OCI-LY3 (cell line): ENCODE measurements at regions not wholly inside any gene's neighbourhood (a gene's known extent, or its start where the extent isn't known, plus 50 kb on each side); places are given as distances from the start of the nearest gene placed in this dataset.

Source experiments
- H2AFZ ChIP-seq: fragments of 200-600, 300-600 bp; shearing (Covaris generic); 2 replicates; pipeline ENCODE4 v1.6.0; 2014; ENCODE audit warnings: antibody characterized with exemption, low read depth, low read length
- H3K27ac ChIP-seq: fragments of 200-600, 300-600 bp; sonication (generic); 2 replicates; pipeline ENCODE4 v1.5.1; 2014; ENCODE audit warnings: mild to moderate bottlenecking, low read length, moderate library complexity, mixed read lengths
- H3K27me3 ChIP-seq: fragments of 200-600, 300-600 bp; sonication (generic); 2 replicates; pipeline ENCODE4 v1.6.1; 2014; ENCODE audit warnings: low read depth, low read length, mixed read lengths
- H3K36me3 ChIP-seq: fragments of 200-600, 300-600 bp; sonication (generic); replicated peaks from 2 replicates; pipeline ENCODE3; 2014; ENCODE audit warnings: low read depth, low read length, mixed read lengths
- H3K4me1 ChIP-seq: fragments of 300-600, 200-600 bp; sonication (generic); 2 replicates; pipeline ENCODE4 v1.6.1; 2014; ENCODE audit warnings: low read length, mixed read lengths
- H3K4me2 ChIP-seq: fragments of 200-600, 300-600 bp; sonication (generic); 2 replicates; pipeline ENCODE4 v1.6.1; 2014; ENCODE audit warnings: low read length, mixed read lengths
- H3K4me3 ChIP-seq: fragments of 300-600, 200-600 bp; sonication (generic); 2 replicates; pipeline ENCODE4 v1.5.1; 2014; ENCODE audit warnings: antibody characterized with exemption, mild to moderate bottlenecking, low read length, moderate library complexity
- H3K79me2 ChIP-seq: fragments of 300-600, 200-600 bp; shearing (Covaris generic); 2 replicates; pipeline ENCODE4 v1.6.1; 2014; ENCODE audit warnings: mild to moderate bottlenecking, low read length, mixed read lengths
- H3K9ac ChIP-seq: fragments of 300-600, 200-600 bp; shearing (Covaris generic); 2 replicates; pipeline ENCODE4 v1.6.0; 2014; ENCODE audit warnings: mild to moderate bottlenecking, low read length, moderate library complexity
- H3K9me3 ChIP-seq: fragments of 200-600, 300-600 bp; shearing (Covaris generic); 2 replicates; pipeline ENCODE4 v1.6.1; 2014; ENCODE audit warnings: low read length, mixed read lengths; ENCODE audit not compliant: insufficient read depth
- H4K20me1 ChIP-seq: fragments of 200-600, 300-600 bp; sonication (generic); 2 replicates; pipeline ENCODE4 v1.6.1; 2016; ENCODE audit warnings: low read length, mixed read lengths; ENCODE audit not compliant: insufficient read depth
- EZH2phosphoT487 ChIP-seq: fragments of 200-600 bp; shearing (Covaris generic); IDR thresholded peaks from 2 replicates; pipeline ENCODE4 v1.6.1; 2018; ENCODE audit warnings: antibody characterized with exemption, mixed run types, low read depth
- TF ChIP-seq, protein P1 (sequence below): fragments of 200-600, 300-600 bp; sonication (generic); IDR thresholded peaks from 2 replicates; pipeline ENCODE4 v1.5.1; 2014; ENCODE audit warnings: antibody characterized with exemption, low read length, low read depth

DNA sequence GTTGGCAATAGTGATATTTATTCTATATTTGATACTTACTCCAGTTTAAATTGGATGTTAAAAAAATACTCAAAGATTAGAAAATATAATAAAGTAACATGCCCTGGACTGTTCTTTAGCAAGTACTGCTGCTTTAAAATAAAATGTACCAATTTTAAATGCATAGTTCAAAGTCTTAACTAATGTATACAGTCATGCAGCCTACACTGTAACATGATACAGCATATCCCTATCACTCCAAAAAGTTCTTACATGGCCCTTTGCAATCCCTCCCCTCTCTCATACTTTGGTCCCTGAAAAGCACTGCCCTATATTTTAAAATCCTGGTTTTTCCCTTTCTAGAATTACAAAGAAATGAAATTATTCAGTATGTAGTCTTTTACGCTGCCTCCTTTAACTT lies 726.6 kb downstream of the LTN1 start:
- H3K9ac ChIP-seq, result no peak overlapping the region
- no peak overlapping the region for H3K4me3 ChIP-seq
- no peaks in the 10 kb centered on the region for H3K27me3 ChIP-seq
- H2AFZ ChIP-seq, result no peak overlapping the region
- H3K36me3 ChIP-seq, result no peaks in the 10 kb centered on the region
- H3K4me1 ChIP-seq, result no peaks in the 10 kb centered on the region
- H3K9me3 ChIP-seq, result no peaks in the 10 kb centered on the region
- TF ChIP-seq EZH2phosphoT487, result no peak
- TF ChIP-seq, protein P1, sequence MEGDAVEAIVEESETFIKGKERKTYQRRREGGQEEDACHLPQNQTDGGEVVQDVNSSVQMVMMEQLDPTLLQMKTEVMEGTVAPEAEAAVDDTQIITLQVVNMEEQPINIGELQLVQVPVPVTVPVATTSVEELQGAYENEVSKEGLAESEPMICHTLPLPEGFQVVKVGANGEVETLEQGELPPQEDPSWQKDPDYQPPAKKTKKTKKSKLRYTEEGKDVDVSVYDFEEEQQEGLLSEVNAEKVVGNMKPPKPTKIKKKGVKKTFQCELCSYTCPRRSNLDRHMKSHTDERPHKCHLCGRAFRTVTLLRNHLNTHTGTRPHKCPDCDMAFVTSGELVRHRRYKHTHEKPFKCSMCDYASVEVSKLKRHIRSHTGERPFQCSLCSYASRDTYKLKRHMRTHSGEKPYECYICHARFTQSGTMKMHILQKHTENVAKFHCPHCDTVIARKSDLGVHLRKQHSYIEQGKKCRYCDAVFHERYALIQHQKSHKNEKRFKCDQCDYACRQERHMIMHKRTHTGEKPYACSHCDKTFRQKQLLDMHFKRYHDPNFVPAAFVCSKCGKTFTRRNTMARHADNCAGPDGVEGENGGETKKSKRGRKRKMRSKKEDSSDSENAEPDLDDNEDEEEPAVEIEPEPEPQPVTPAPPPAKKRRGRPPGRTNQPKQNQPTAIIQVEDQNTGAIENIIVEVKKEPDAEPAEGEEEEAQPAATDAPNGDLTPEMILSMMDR, result no peak
- no peak overlapping the region for H3K27ac ChIP-seq
- H3K4me2 ChIP-seq, result no peak overlapping the region
- no peaks in the 10 kb centered on the region for H3K79me2 ChIP-seq
- no peaks in the 10 kb centered on the region for H4K20me1 ChIP-seq

DNA sequence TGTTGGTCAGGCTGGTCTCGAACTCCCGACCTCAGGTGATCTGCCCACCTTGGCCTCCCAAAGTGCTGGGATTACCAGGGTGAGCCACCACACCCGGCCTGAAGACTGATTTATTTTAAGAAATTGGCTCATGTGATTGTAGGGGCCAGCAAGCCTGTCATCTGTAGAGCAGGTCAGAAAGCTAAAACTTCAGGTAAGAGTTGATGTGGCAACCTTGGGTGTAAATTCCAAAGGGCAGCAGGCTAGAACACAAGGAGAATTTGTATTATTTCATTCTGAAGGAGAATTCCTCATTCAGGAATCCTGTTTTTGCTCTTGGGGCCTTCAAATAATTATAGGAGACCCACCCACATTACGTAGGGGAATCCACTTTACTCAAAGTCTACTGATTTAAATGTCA lies 728.7 kb downstream of the LTN1 start:
- Histone ChIP-seq H3K79me2 (no peaks in the 10 kb centered on the region), H3K27ac (no peak overlapping the region), H4K20me1 (no peaks in the 10 kb centered on the region)

DNA sequence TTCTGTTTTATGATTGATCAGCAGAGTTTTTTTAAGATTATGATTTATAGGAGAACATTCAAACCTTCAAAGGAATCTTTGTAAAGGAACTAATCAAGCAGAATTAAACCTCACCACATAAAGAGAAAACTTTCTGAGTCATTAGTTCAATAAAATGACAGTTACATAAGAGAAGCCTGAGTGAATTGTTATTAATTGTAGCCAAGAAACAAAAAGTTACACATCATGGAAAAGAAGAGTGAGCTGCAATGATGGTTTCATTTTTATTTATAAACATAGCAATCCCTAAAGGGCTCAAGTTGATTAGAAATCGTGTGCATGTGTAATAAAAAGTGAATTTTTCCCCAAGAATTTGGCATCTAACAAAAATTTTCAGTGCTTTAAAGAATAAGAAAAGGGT lies 731.4 kb downstream of the LTN1 start:
- Histone ChIP-seq H4K20me1 (no peaks in the 10 kb centered on the region), H3K4me2 (no peak overlapping the region), H3K27me3 (no peaks in the 10 kb centered on the region), H3K4me3 (no peak overlapping the region), H3K9ac (no peak overlapping the region), H3K4me1 (peaks cover 2% of the 10 kb centered on the region), H2AFZ (no peak overlapping the region), H3K27ac (no peak overlapping the region), H3K79me2 (no peaks in the 10 kb centered on the region), H3K36me3 (no peaks in the 10 kb centered on the region), H3K9me3 (no peaks in the 10 kb centered on the region)
- TF ChIP-seq, protein P1, result no peak
- no peak for TF ChIP-seq EZH2phosphoT487

More for the DNA sequence above, 728.7 kb downstream of the LTN1 start:
- no peak overlapping the region for H3K4me2 ChIP-seq
- H2AFZ ChIP-seq, result no peak overlapping the region
- no peaks in the 10 kb centered on the region for H3K36me3 ChIP-seq
- H3K9ac ChIP-seq, result no peak overlapping the region
- H3K4me1 ChIP-seq, result no peaks in the 10 kb centered on the region
- no peak overlapping the region for H3K4me3 ChIP-seq
- no peaks in the 10 kb centered on the region for H3K27me3 ChIP-seq
- no peaks in the 10 kb centered on the region for H3K9me3 ChIP-seq
- TF ChIP-seq, protein P1, result no peak
- no peak for TF ChIP-seq EZH2phosphoT487

DNA sequence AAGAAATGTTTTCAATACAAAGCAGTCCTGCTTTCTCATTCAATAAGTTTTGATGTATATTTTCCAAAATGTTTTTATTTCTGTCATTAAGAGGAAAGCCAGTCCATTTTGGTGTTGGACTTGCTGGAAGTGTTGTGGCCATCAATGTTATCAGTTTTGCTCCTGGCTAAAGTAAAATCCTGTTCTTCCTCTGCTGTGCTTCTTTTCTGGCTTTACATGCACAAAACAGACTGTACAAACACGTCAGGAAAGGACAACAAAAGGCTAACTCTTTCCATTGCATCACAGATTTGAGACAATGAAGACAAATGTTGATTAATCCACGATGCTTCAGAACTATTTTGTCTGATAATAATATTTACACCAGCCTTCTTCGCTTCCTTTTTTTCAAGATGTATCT lies 735.4 kb downstream of the LTN1 start:
- TF ChIP-seq EZH2phosphoT487, result no peak
- TF ChIP-seq, protein P1, result no peak
- Histone ChIP-seq H4K20me1 (no peaks in the 10 kb centered on the region), H3K9me3 (no peaks in the 10 kb centered on the region), H3K4me1 (peaks cover 5% of the 10 kb centered on the region), H3K27me3 (no peaks in the 10 kb centered on the region), H3K4me2 (no peak overlapping the region), H3K79me2 (no peaks in the 10 kb centered on the region), H3K9ac (no peak overlapping the region), H3K36me3 (no peaks in the 10 kb centered on the region), H3K27ac (no peak overlapping the region), H2AFZ (no peak overlapping the region), H3K4me3 (no peak overlapping the region)
